K562 (cell line): ENCODE measurements at regions not wholly inside any gene's neighbourhood (a gene's known extent, or its start where the extent isn't known, plus 50 kb on each side); places are given as distances from the start of the nearest gene placed in this dataset.

Source experiments
- ATAC-seq: fragments of 200-7000 bp; cut with Tn5 transposase; 3 replicates; pipeline ENCODE4 v1.9.1; 2020; ENCODE audit warnings: moderate library complexity
- BruUV-seq: library from RNA; stranded (reverse); fragments of 400-500 nt; replicated peaks from 2 replicates; lab custom pipeline; 2021; lab: Mats Ljungman, UMichigan
- CTCF ChIA-PET: fragments of 300-600 bp; formaldehyde crosslinking; extraction: SDS; loops from one replicate; lab custom pipeline; 2021; ENCODE audit warnings: low intra/inter-chr PET ratio; lab: Yijun Ruan, JAX
- POLR2A ChIA-PET: fragments of 300-600, 350-650 bp; sonication (Branson Sonifier 250); formaldehyde crosslinking; extraction: SDS; loops from one replicate; lab custom pipeline; 2021; ENCODE audit warnings: antibody characterized with exemption, inconsistent platforms; lab: Yijun Ruan, JAX
- DNase-seq, 4 experiments: peaks; one replicate each; pipeline versions ENCODE4 v3.0.0 to v3.0.0-alpha.2; 2011 to 2018; ENCODE audit warnings: low spot score in 3 of 4, mixed read lengths in 3 of 4; ENCODE audit errors: extremely low read depth in 1 of 4
- FAIRE-seq: peaks from 2 replicates; lab custom pipeline; 2011; peaks lifted over from hg19 to GRCh38; lab: Jason Lieb, UNC
- H2AFZ ChIP-seq: 2 replicates; pipeline ENCODE4 v1.6.0; 2011; ENCODE audit warnings: low read depth, low read length, control low read depth, inconsistent platforms
- H3K27ac ChIP-seq: fragments of 200-600 bp; 3 replicates; pipeline ENCODE4 v1.8.0; 2011; ENCODE audit warnings: low read depth, mild to moderate bottlenecking, control low read depth, inconsistent platforms, low read length, moderate library complexity, mixed read lengths; ENCODE audit errors: extremely low read depth
- H3K27me3 ChIP-seq, 2 experiments: fragments of 300-600 bp in 1 of 2; 2 replicates in 1 of 2; 3 replicates in 1 of 2; pipeline versions ENCODE4 v1.6.0 to v1.8.0; 2011; ENCODE audit warnings: inconsistent platforms in 2 of 2, low read length in 2 of 2, mild to moderate bottlenecking in 1 of 2, mixed read lengths in 1 of 2, moderate library complexity in 1 of 2; ENCODE audit not compliant: control insufficient read depth in 2 of 2, insufficient read depth in 2 of 2
- H3K36me3 ChIP-seq: fragments of 300-600 bp; 3 replicates; pipeline ENCODE4 v1.8.0; 2011; ENCODE audit warnings: mild to moderate bottlenecking, low read length, inconsistent platforms; ENCODE audit not compliant: control insufficient read depth, insufficient read depth
- H3K4me1 ChIP-seq, 2 experiments: fragments of 200-600 bp in 1 of 2; replicated peaks in 1 of 2; 2 replicates in 1 of 2; 3 replicates in 1 of 2; pipeline versions ENCODE4 v1.5.1 to v1.8.0; 2011; ENCODE audit warnings: inconsistent platforms in 2 of 2, low read length in 2 of 2, mild to moderate bottlenecking in 1 of 2, mixed read lengths in 1 of 2, moderate library complexity in 1 of 2; ENCODE audit not compliant: control insufficient read depth in 2 of 2, insufficient read depth in 2 of 2
- H3K4me2 ChIP-seq: 2 replicates; pipeline ENCODE4 v1.6.1; 2011; ENCODE audit warnings: low read length, control low read depth, inconsistent platforms, mixed read lengths; ENCODE audit not compliant: insufficient read depth
- H3K4me3 ChIP-seq: fragments of 200-600 bp; sonication (generic), shearing (Covaris generic); 2 replicates; pipeline ENCODE4 v1.5.1; 2016; ENCODE audit warnings: control low read depth, inconsistent platforms
- H3K79me2 ChIP-seq: fragments of 200-600 bp; 3 replicates; pipeline ENCODE4 v1.8.0; 2011; ENCODE audit warnings: low read length, inconsistent platforms; ENCODE audit not compliant: control insufficient read depth, insufficient read depth
- H3K9ac ChIP-seq, 2 experiments: 2 replicates each; pipeline versions ENCODE4 v1.6.0 to v1.6.1; 2011; ENCODE audit warnings: low read depth in 2 of 2, low read length in 2 of 2, control low read depth in 1 of 2, inconsistent platforms in 1 of 2, mild to moderate bottlenecking in 1 of 2, mixed read lengths in 1 of 2; ENCODE audit not compliant: insufficient read depth in 1 of 2
- H3K9me1 ChIP-seq: one replicate; pipeline ENCODE4 v1.6.0; 2011; ENCODE audit warnings: inconsistent platforms, mild to moderate bottlenecking, low read length, moderate library complexity; ENCODE audit not compliant: control insufficient read depth, insufficient read depth
- H3K9me3 ChIP-seq: replicated peaks from 2 replicates; pipeline ENCODE4 v1.5.1; 2011; ENCODE audit warnings: low read depth, low read length, inconsistent platforms; ENCODE audit not compliant: control insufficient read depth, insufficient read depth
- H4K20me1 ChIP-seq: replicated peaks from 2 replicates; pipeline ENCODE4 v1.6.1; 2011; ENCODE audit warnings: low read length, inconsistent platforms, mixed read lengths; ENCODE audit not compliant: control insufficient read depth, insufficient read depth
- CHD7 ChIP-seq: fragments of 200-600 bp; sonication (generic); IDR thresholded peaks from one replicate; pipeline ENCODE4 v1.6.1; 2012; ENCODE audit warnings: mild to moderate bottlenecking, low read depth, low read length, inconsistent platforms
- E2F6 ChIP-seq, 2 experiments: IDR thresholded peaks; 2 replicates each; pipeline ENCODE4 v1.6.1; 2011; ENCODE audit warnings: borderline replicate concordance in 1 of 2, control low read depth in 1 of 2, low read depth in 1 of 2, low read length in 1 of 2, mild to moderate bottlenecking in 1 of 2, mixed read lengths in 1 of 2, moderate library complexity in 1 of 2; ENCODE audit not compliant: insufficient read depth in 1 of 2, insufficient read length in 1 of 2, poor library complexity in 1 of 2, severe bottlenecking in 1 of 2; ENCODE audit errors: extremely low read depth in 1 of 2
- ETV6 ChIP-seq, 3 experiments: fragments of 150-350 bp in 1 of 3; sonication (generic) in 1 of 3; formaldehyde crosslinking in 1 of 3; IDR thresholded peaks; 2 replicates each; pipeline versions ENCODE4 v1.6.1 to v1.8.0; 2014 to 2022; ENCODE audit warnings: borderline replicate concordance in 2 of 3, low read depth in 2 of 3, antibody characterized with exemption in 1 of 3, low read length in 1 of 3, mild to moderate bottlenecking in 1 of 3, missing genetic modification reagents in 1 of 3
- PHTF2 ChIP-seq: fragments of 250-450 bp; sonication (Bioruptor Pico); IDR thresholded peaks from 2 replicates; pipeline ENCODE4 v1.5.0; 2021; ENCODE audit warnings: mild to moderate bottlenecking
- PRMT5 ChIP-seq: sonication (generic); formaldehyde crosslinking; IDR thresholded peaks from 2 replicates; pipeline ENCODE4 v1.5.0; 2020; ENCODE audit warnings: missing genetic modification reagents
- SMAD3 ChIP-seq: fragments of 450-650 bp; formaldehyde crosslinking; conservative IDR thresholded peaks from 2 replicates; pipeline ENCODE4 v1.4.0; 2020; ENCODE audit warnings: mild to moderate bottlenecking
- ZKSCAN1 ChIP-seq: fragments of 150-350 bp; IDR thresholded peaks from 2 replicates; pipeline ENCODE4 v1.6.1; 2016; ENCODE audit warnings: low read depth, low read length
- ZNF408 ChIP-seq: fragments of 250-450 bp; sonication (Bioruptor Pico); IDR thresholded peaks from 2 replicates; pipeline ENCODE4 v1.4.0; 2020; ENCODE audit warnings: low read depth, mild to moderate bottlenecking, moderate library complexity
- WGBS: fragments of 100-300 bp; shearing (Covaris generic); methylation state at CpG from one replicate; pipeline ENCODE4 v1.1.6; 2016; ENCODE audit warnings: low coverage, mixed read lengths; ENCODE audit not compliant: insufficient coverage; ENCODE audit errors: missing lambda C conversion rate; 5-methylcytosine and 5-hydroxymethylcytosine counted together
- in situ Hi-C: fragments of 300-500 bp; cut with MboI; formaldehyde crosslinking; loops from 4 replicates; pipeline ENCODE4 v1.15.0; 2018; ENCODE audit warnings: inconsistent platforms, mixed read lengths
- intact Hi-C: fragments of 100-400 bp; cut with micrococcal nuclease; formaldehyde crosslinking; loops from 2 replicates; pipeline ENCODE4 v1.14.2; 2022

GRCh38 chr7:84757761-84758160, 429.1 kb downstream of the SEMA3D start:
- Histone ChIP-seq H3K4me1 (no peaks in the 10 kb centered on the region), H4K20me1 (no peaks in the 10 kb centered on the region), H3K36me3 (no peaks in the 10 kb centered on the region), H3K9me1 (no peaks in the 10 kb centered on the region), H3K4me3 (no peak overlapping the region), H3K27me3 (no peaks in the 10 kb centered on the region), H3K79me2 (no peaks in the 10 kb centered on the region), H3K9me3 (no peaks in the 10 kb centered on the region), H3K27ac (no peak overlapping the region), H2AFZ (no peak overlapping the region), H3K4me2 (no peak overlapping the region), H3K9ac (no peak overlapping the region)
- no peak for FAIRE-seq
- no TSS peak for BruUV-seq
- TF ChIP-seq PHTF2 (no peak), ETV6 (IDR thresholded peaks at IDR 0.05; ENCODE audit: borderline replicate concordance in 1 of 2, low read depth in 2 of 2, low read length in 1 of 2) (no peak), ETV6 (CRISPR knock-in tag; IDR thresholded peaks at IDR 0.05; ENCODE audit: borderline replicate concordance) (no peak), E2F6 (IDR thresholded peaks at IDR 0.05; ENCODE audit: borderline replicate concordance in 1 of 2, extremely low read depth in 1 of 2, insufficient read depth in 1 of 2, insufficient read length in 1 of 2, low read depth in 1 of 2, low read length in 1 of 2, poor library complexity in 1 of 2, severe bottlenecking in 1 of 2) (no peak), CHD7 (no peak), ZKSCAN1 (no peak), ZNF408 (CRISPR knock-in tag) (no peak), SMAD3 (CRISPR knock-in tag) (no peak), PRMT5 (no peak)
- in situ Hi-C loops, result no loop called here
- intact Hi-C loops, result no loop called here
- ChIA-PET CTCF (no interaction called here), POLR2A (no interaction called here)
- 74% methylated on average over 4 of the region's 4 CpGs for WGBS
- DNase-seq, result no peak
- ATAC-seq, result no peak
